Anterior cingulate cortex (tissue), 58 donors: ENCODE measurements at regions not wholly inside any gene's neighbourhood (a gene's known extent, or its start where the extent isn't known, plus 50 kb on each side); places are given as distances from the start of the nearest gene placed in this dataset.

Source experiments
- DNase-seq, 58 donors: peaks; one replicate each; lab custom pipeline; 2025; lab: John Stamatoyannopoulos, UW

- DNase-seq, result peak in 12 of 58 donors; percentile 5 to 75 (median 26)
Measured at GRCh38 chr11:116162886-116163230, 609.9 kb downstream of the BUD13 start.

- no peak for DNase-seq
Measured at GRCh38 chr11:116162086-116162885, 610.5 kb downstream of the BUD13 start.

- no peak for DNase-seq
Measured at GRCh38 chr11:116148645-116149044, 624.1 kb downstream of the BUD13 start.

DNA sequence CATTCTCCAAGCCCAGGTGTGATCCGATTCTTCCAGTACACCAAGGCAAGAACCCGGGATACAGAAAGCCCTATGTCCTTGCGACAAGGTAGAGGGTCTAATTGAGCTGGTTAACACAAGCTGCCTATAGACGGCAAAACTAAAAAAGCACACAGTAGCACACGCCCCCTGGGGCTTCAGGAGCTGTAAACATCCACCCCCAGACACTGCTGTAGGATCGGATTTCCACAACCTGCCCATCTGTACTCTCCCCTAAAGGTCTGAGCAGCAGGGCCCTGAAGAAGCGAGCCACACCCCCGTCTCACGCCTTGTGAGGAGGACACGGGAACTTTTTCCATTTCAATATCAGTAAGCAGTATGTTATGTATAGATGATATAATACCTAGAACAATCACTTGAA is 624.7 kb downstream of the BUD13 start:
- no peak for DNase-seq

DNA sequence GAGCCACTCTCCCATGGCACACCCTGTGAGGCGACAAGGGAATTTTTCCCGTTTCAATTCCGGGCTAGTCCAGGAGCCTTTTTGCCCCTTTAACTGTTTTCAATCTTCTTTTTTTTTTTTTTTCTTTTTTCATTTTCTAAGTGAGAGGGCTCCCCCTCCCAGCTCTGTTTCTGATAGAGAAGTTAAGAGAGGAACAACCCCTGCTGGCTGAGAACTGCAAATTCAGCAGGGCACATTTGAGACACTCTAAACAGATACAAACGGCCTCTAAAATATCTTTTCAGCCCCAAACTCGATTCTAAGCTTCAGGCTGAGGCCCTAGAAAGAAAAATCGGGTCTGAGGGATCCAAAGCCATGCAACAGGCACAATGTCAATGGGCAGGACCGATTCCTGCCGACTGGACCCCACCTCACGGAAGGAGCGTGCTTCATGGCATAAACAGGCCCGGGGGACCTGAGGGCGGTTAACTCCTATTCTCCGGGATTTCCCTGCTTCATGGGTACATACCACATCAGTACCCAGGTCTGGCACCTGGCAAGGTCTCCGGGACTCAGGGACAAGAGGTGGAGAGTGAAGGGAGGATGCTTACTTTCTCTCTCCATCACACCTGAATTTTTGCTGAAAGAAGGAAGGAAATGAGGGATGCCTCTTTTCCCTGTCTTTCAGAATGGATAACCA is 627.5 kb downstream of the BUD13 start:
- no peak for DNase-seq

GRCh38 chr11:116144387-116144958 is 628.3 kb downstream of the BUD13 start:
- peak in 4 of 58 donors; percentile 4 to 33 (median 8) for DNase-seq

DNA sequence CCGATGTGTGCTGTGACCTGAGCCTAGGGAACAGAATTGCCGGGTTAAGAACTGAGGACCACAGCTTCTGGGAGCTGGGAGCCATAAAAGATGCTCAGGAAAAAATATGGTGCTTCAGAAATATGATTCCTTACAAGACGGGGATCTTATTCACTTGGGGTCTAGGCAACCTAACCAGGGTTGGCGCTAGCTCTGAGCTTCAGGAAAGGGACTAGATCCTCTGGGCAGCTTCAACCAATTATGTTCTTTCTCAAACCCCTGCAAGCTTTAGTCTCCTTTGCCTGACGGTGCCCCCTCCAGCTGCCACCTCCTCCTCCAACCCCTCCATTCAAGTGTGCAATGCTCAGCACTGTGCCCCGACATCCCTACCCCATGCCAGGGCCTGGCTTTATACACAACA is 634.1 kb upstream of the CADM1 start:
- DNase-seq, result no peak

DNA sequence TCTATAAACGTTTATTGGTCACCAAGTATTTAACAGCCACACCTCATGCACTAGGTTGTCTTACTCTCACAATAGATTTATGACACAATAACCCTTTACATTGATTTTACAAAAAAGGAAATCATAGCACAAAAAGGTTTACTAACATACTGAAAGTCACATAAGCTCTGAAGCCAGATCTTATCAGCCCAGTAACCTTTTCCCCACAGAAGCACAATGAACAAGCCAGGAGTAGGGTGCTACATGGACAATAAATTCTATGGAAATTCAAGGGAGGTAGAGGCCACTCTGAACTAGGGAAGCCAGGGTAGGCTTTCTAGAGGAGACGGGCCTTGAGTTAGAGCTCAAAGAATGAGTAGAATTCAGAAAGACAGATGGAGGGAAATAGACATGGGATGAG is 633.5 kb upstream of the CADM1 start:
- DNase-seq, result no peak

- no peak for DNase-seq
Measured at GRCh38 chr11:116136987-116137674, 632.9 kb upstream of the CADM1 start.

- no peak for DNase-seq
Measured at GRCh38 chr11:116135891-116136290, 631.7 kb upstream of the CADM1 start.

- DNase-seq, result no peak
Measured at GRCh38 chr11:116134450-116134849, 630.2 kb upstream of the CADM1 start.

DNA sequence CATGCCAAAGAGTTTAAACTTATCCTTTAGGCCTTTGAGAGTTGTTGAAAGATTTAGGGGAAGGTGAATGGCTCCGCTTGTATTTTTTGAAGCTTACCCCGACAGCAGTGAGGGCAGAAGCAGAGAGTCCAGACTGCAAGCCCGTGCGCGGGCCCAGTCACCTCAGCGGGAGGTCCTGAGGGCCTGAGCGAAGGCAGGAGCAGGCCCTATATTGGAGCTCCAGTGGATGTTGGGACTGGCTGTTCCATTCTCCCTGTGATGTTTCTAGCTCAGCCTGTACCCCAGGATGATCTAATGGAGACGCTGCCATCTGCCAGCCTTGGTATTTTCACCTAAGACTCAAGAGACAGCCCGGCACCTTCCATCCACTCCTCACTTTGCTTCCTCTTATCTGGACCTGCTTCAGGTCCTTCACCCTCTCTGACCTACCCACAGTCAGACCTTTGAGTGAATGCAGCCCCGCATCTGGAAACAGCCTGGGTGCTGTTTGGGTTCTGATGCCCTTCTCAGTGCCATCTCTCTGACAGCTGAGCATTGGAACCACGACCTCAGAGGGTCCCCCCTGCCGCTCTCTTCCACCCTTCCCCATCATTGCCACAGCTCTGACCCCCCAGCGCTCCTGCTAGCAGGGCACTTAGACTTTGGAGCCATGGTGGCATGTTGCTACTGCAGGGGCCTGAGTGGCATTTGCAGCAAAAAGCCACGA is 628.2 kb upstream of the CADM1 start:
- DNase-seq, result no peak

DNA sequence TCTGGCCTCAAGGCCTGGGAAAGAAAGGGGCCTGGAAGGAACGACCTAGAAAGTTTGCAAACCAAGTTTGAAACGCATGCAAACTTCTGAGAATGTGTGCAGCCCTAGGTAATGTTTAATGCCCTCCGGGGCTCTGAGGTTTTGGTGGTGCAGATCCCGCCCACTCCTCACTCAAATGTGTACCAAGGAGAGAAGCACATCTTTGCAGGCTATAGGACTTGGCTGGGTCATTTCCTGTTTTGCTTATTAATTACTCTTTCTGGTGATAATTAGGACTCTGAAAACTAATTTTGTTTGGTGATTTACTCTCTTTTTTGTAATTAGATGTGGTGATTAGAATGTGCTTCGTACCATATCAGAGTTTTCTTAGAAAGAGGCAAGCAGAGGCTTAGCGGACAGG is 625.9 kb upstream of the CADM1 start:
- peak in 1 of 58 donors; percentile 19 for DNase-seq

DNA sequence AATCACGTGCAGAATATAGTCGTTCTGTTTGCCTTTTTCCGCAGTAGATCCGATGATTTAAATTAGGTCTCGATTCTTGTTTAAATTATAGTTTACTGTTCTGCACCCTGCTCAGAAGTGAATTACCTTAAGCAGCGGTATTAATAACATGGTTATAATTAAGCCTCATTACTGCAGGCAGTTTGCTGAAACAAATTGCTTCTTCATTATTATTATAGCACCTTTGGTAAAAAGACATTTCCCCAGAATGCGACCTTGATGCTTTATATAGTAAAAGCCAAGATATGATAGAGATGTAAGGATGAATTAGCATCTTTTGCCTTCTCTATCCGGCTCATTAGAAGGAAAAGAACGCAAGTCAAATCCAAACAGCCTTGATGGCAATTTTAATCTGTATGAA is 625.2 kb upstream of the CADM1 start:
- DNase-seq, result no peak

DNA sequence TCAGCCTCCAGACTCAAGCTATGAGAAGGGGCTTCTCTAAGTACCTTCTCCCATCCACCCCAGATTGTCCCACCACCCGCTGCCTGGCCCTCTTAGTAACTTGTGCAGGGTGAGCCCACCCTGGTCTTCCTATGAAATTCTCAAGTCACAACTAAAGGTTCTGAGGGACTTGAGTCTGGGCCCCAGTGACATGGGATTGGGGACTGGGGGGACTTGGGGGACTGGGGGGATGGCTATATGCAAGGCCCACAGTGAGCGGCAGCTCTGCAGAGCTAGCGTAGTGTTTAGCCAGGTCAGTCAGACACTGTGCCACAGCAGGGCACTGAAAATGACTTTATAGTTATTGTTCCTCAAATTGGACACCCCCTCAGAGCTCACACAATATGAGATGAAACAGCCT is 622.3 kb upstream of the CADM1 start:
- DNase-seq, result no peak

- no peak for DNase-seq
Measured at GRCh38 chr11:116124922-116125714, 620.9 kb upstream of the CADM1 start.

DNA sequence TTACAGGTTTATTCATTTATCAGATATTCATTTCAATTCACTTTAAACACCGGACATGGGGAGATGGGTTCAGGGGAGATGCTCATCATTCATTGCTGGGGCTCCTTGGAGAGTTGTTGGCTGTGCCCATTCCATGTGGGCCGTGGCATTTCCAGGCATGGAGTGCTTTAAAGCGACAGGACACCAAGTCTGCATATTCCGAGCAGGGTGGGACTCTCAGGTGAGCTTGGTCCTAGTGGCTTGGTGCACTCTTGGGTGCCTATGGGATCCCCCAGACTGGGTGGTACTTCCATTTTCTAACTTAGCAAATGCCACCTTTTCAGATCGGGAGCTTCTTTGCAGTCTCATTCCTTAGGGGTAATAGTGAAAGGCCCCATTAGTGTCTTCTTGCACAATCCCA is 619.5 kb upstream of the CADM1 start:
- no peak for DNase-seq

DNA sequence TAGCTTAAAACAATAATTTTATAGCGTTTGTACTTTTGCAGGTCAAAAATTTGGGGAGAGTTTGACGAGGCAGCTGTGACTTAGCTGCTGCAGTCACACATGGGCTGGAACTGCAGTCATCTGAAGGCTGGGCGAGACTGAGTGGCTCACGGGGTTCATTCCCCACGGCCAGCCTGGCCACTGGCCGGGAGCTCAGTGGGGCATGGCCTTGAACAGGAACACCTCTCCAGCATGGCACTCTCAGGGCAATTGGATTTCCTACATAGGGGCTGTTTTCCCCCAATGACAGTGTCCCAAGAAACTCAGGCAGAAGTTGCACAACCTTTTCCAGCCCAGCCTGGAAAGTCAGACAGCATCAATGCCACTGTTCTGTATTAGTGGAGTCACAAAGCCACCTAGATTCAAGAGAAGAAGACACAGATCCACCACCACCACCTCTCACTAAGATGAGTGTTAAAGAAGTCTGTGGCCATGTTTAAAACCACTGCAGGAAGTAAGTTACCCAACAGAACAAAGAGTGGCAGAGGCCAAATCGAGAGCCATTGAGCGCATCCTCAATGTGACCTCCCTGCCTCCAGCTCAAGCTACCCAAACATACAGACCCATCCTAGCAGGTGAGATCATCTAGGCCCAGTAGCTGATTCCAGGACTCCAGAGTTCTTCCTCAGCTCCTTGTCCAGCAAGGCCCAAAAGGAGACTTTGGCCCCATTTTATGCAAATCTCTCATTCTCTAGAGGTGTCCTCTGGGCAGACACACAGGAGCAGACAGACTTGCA is 618.7 kb upstream of the CADM1 start:
- no peak for DNase-seq

DNA sequence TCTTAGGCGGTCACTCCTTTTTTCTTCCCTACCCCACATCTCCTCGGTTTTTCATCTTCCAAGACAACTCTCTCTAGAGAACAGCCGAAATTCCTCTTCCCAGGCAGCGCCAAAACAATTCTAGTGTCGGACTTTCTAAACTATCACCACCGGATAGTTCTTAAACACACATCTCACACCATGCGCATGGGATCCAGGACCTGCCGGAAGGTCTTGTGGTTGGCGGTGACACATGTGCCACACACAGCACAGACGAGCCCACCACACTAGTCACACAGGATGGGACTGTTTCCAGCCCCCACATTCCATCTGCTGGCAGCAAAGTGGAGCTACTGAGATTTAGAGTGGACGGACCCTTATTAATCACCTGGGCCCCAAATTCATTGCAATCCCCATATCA is 614.9 kb upstream of the CADM1 start:
- no peak for DNase-seq
